Endothelial cell of umbilical vein (primary cell): ENCODE measurements at regions not wholly inside any gene's neighbourhood (a gene's known extent, or its start where the extent isn't known, plus 50 kb on each side); places are given as distances from the start of the nearest gene placed in this dataset.

Experiments used
- BruUV-seq: library from RNA; stranded (reverse); fragments of 400-500 nt; replicated peaks from 2 replicates; lab custom pipeline; 2021; lab: Mats Ljungman, UMichigan
- CTCF ChIA-PET: fragments of 300-600, 350-600 bp; sonication (Branson Sonifier 250); formaldehyde crosslinking; loops from one replicate; lab custom pipeline; 2021; ENCODE audit warnings: antibody characterized with exemption, inconsistent platforms; lab: Charles Lee
- POLR2A ChIA-PET: fragments of 300-600, 350-600 bp; sonication (Branson Sonifier 250); formaldehyde crosslinking; loops from one replicate; lab custom pipeline; 2021; ENCODE audit warnings: antibody characterized with exemption, inconsistent platforms; lab: Charles Lee
- DNase-seq: peaks from one replicate; pipeline ENCODE4 v3.0.0-alpha.2; 2011; ENCODE audit warnings: low read depth, low spot score
- FAIRE-seq: peaks from 2 replicates; lab custom pipeline; 2011; peaks lifted over from hg19 to GRCh38; lab: Jason Lieb, UNC
- H2AFZ ChIP-seq: 2 replicates; pipeline ENCODE4 v1.6.0; 2012; ENCODE audit warnings: low read depth, low read length, control low read depth, inconsistent platforms
- H3K27ac ChIP-seq: 2 replicates; pipeline ENCODE4 v1.5.1; 2011; ENCODE audit warnings: low read depth, mild to moderate bottlenecking, control low read depth, low read length, moderate library complexity; ENCODE audit not compliant: insufficient read depth
- H3K27me3 ChIP-seq, 2 experiments: 2 replicates each; pipeline versions ENCODE4 v1.6.0 to v1.6.1; 2011; ENCODE audit warnings: low read length in 2 of 2, mixed read lengths in 1 of 2; ENCODE audit not compliant: control insufficient read depth in 2 of 2, insufficient read depth in 2 of 2
- H3K36me3 ChIP-seq, 2 experiments: 2 replicates in 1 of 2; 3 replicates in 1 of 2; pipeline ENCODE4 v1.5.1; 2011; ENCODE audit warnings: low read length in 2 of 2, mild to moderate bottlenecking in 1 of 2, moderate library complexity in 1 of 2; ENCODE audit not compliant: control insufficient read depth in 2 of 2, insufficient read depth in 2 of 2; ENCODE audit errors: extremely low read depth in 1 of 2
- H3K4me1 ChIP-seq: 3 replicates; pipeline ENCODE4 v1.5.1; 2011; ENCODE audit warnings: mild to moderate bottlenecking, low read length; ENCODE audit not compliant: control insufficient read depth, insufficient read depth; ENCODE audit errors: extremely low read depth
- H3K4me2 ChIP-seq: 2 replicates; pipeline ENCODE4 v1.6.1; 2011; ENCODE audit warnings: low read length, control low read depth, mixed read lengths; ENCODE audit not compliant: insufficient read depth
- H3K4me3 ChIP-seq, 3 experiments: fragments of 200-600 bp in 1 of 3; sonication (generic), shearing (Covaris generic) in 1 of 3; replicated peaks in 1 of 3; 2 replicates each; pipeline ENCODE4 v1.5.1; 2011 to 2016; ENCODE audit warnings: control low read depth in 3 of 3, low read length in 3 of 3, mild to moderate bottlenecking in 2 of 3, inconsistent platforms in 1 of 3, low read depth in 1 of 3, moderate library complexity in 1 of 3; ENCODE audit not compliant: insufficient read depth in 1 of 3
- H3K79me2 ChIP-seq: 2 replicates; pipeline ENCODE4 v1.6.0; 2012; ENCODE audit warnings: low read length, inconsistent platforms; ENCODE audit not compliant: control insufficient read depth, insufficient read depth
- H3K9ac ChIP-seq: replicated peaks from 2 replicates; pipeline ENCODE3; 2011; ENCODE audit warnings: low read length, control low read depth; ENCODE audit not compliant: insufficient read depth; ENCODE audit errors: extremely low read depth
- H3K9me1 ChIP-seq: replicated peaks from 3 replicates; pipeline ENCODE4 v1.6.0; 2011; ENCODE audit warnings: mild to moderate bottlenecking, low read length; ENCODE audit not compliant: control insufficient read depth, insufficient read depth; ENCODE audit errors: extremely low read depth
- H3K9me3 ChIP-seq: replicated peaks from 2 replicates; pipeline ENCODE4 v1.5.1; 2012; ENCODE audit warnings: low read length, inconsistent platforms; ENCODE audit not compliant: control insufficient read depth, insufficient read depth
- H4K20me1 ChIP-seq: replicated peaks from 2 replicates; pipeline ENCODE3; 2011; ENCODE audit warnings: mild to moderate bottlenecking, low read length; ENCODE audit not compliant: control insufficient read depth, insufficient read depth; ENCODE audit errors: extremely low read depth
- EZH2 ChIP-seq: IDR thresholded peaks from 2 replicates; pipeline ENCODE4 v1.6.1; 2012; ENCODE audit warnings: borderline replicate concordance, low read depth, mild to moderate bottlenecking, moderate library complexity, low read length, inconsistent platforms; ENCODE audit not compliant: severe bottlenecking
- FOS ChIP-seq: IDR thresholded peaks from 2 replicates; pipeline ENCODE4 v1.6.1; 2011; ENCODE audit warnings: mild to moderate bottlenecking, low read length, moderate library complexity, borderline replicate concordance; ENCODE audit not compliant: insufficient read depth
- GATA2 ChIP-seq: IDR thresholded peaks from 2 replicates; pipeline ENCODE4 v1.7.0; 2011; ENCODE audit warnings: low read depth, mild to moderate bottlenecking, moderate library complexity, mixed read lengths, low read length; ENCODE audit not compliant: insufficient read length, insufficient read depth
- POLR2A ChIP-seq: IDR thresholded peaks from 2 replicates; pipeline ENCODE4 v1.6.1; 2012; ENCODE audit warnings: low read depth, mild to moderate bottlenecking, control low read depth, low read length
- dilution Hi-C: fragments of 300-500 bp; cut with MboI; formaldehyde crosslinking; loops from one replicate; pipeline ENCODE4 v1.15.0; 2019; ENCODE audit warnings: low sequenced_read_pairs; ENCODE audit not compliant: extremely low pct_ligation_motif_present
- intact Hi-C: fragments of 100-400 bp; cut with micrococcal nuclease; formaldehyde crosslinking; loops from one replicate; pipeline ENCODE4 v1.10.0; 2022
- TF ChIP-seq, protein P1 (sequence below): IDR thresholded peaks from 2 replicates; pipeline ENCODE4 v1.6.1; 2011; ENCODE audit not compliant: insufficient read depth, insufficient read length

DNA sequence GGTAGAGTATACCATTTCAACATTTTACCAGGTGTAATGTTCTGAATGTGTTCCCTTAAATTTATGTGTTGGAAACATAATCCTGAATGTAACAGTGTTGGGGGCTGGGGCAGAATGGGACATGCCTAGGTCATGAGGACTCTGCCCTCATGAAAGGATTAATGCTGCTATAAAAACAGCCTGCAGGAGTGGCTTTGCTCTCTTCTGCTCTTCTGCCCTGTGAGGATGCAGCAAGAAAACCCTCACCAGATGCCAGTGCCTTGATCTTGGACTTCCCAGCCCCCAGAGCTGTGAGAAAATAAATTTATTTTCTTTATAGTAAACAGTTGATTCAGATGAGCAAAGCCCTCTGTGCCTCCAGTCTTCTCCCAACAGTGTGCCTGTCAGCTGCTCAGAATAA lies 326.0 kb upstream of the ONECUT1 start:
- TF ChIP-seq POLR2A (no peak), FOS (no peak), GATA2 (no peak), EZH2 (no peak)
- TF ChIP-seq, protein P1, sequence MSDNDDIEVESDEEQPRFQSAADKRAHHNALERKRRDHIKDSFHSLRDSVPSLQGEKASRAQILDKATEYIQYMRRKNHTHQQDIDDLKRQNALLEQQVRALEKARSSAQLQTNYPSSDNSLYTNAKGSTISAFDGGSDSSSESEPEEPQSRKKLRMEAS = no peak
- H4K20me1 ChIP-seq = no peaks in the 10 kb centered on the region
- H3K9ac ChIP-seq = no peak overlapping the region
- no peak for DNase-seq
- ChIA-PET POLR2A (no interaction called here), CTCF (no interaction called here)
- no peak for FAIRE-seq
- dilution Hi-C loops (no loop called here), intact Hi-C loops (no loop called here)
- peaks cover 3% of the 10 kb centered on the region for H3K9me3 ChIP-seq
- BruUV-seq = no TSS peak
- no peaks in the 10 kb centered on the region for H3K36me3 ChIP-seq
- H3K27me3 ChIP-seq = no peaks in the 10 kb centered on the region
- no peak overlapping the region for H3K4me2 ChIP-seq
- no peak overlapping the region for H2AFZ ChIP-seq
- H3K79me2 ChIP-seq = no peaks in the 10 kb centered on the region
- H3K4me3 ChIP-seq = no peak overlapping the region
- no peaks in the 10 kb centered on the region for H3K4me1 ChIP-seq
- H3K27ac ChIP-seq = no peak overlapping the region
- no peaks in the 10 kb centered on the region for H3K9me1 ChIP-seq

DNA sequence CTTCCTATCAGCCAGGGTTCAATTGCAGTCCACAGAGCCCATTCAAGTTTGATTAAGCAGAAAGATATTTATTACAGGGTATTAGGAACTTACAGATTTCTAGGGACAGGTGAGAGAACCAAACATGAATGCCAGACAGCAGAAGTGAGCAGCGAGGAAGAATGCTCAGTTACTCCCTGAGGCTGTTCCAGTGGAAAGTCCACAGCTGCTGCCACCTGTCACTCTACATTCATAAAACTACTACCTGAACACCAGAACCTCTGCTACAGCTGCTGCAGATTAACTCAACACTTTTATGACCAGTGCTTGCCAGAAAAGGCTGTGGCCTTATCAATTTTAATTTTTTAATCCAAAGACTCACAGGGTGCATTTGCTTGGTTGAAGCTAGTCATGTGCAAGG lies 325.4 kb upstream of the ONECUT1 start:
- no peaks in the 10 kb centered on the region for H3K4me1 ChIP-seq
- H3K4me2 ChIP-seq = no peak overlapping the region
- H3K9me1 ChIP-seq = no peaks in the 10 kb centered on the region
- H2AFZ ChIP-seq = no peak overlapping the region
- no peaks in the 10 kb centered on the region for H3K27me3 ChIP-seq
- no peaks in the 10 kb centered on the region for H3K36me3 ChIP-seq
- ChIA-PET CTCF (interaction anchor here (0.7 kb wide), 1 partner anchor 9 kb away, joined by 3 read pairs; no protein-coding TSS in a partner anchor), POLR2A (no interaction called here)
- no TSS peak for BruUV-seq
- no peak for FAIRE-seq
- peaks cover 3% of the 10 kb centered on the region for H3K9me3 ChIP-seq
- H3K4me3 ChIP-seq = no peak overlapping the region
- H3K79me2 ChIP-seq = no peaks in the 10 kb centered on the region
- no peak overlapping the region for H3K9ac ChIP-seq
- no peaks in the 10 kb centered on the region for H4K20me1 ChIP-seq
- no peak for TF ChIP-seq FOS
- no peak for DNase-seq
- intact Hi-C loops (no loop called here), dilution Hi-C loops (no loop called here)
- no peak overlapping the region for H3K27ac ChIP-seq
